ENCODE measurements at regions not wholly inside any gene's neighbourhood (a gene's known extent, or its start where the extent isn't known, plus 50 kb on each side); places are given as distances from the start of the nearest gene placed in this dataset.

DNA sequence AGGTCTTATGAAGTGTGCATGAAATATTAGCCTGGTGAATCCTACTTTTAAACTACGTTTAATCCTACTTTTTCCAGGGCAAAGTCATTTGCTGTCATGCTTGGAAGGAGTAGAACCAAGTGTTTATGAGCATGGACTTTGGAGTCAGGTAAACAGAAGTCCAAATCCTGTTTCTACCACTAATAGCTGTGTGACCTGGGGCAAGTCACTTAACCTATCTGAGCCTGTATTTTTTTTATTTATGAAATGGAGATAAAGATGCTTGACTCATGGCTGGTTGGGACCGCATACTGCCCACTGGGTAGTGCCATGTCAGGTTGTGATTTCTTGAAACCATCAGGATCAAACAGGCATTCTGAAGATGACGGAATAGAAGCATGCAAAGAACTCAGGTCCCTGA, 249.6 kb downstream of the BAMBI start:
- TF ChIP-seq, protein P1, sequence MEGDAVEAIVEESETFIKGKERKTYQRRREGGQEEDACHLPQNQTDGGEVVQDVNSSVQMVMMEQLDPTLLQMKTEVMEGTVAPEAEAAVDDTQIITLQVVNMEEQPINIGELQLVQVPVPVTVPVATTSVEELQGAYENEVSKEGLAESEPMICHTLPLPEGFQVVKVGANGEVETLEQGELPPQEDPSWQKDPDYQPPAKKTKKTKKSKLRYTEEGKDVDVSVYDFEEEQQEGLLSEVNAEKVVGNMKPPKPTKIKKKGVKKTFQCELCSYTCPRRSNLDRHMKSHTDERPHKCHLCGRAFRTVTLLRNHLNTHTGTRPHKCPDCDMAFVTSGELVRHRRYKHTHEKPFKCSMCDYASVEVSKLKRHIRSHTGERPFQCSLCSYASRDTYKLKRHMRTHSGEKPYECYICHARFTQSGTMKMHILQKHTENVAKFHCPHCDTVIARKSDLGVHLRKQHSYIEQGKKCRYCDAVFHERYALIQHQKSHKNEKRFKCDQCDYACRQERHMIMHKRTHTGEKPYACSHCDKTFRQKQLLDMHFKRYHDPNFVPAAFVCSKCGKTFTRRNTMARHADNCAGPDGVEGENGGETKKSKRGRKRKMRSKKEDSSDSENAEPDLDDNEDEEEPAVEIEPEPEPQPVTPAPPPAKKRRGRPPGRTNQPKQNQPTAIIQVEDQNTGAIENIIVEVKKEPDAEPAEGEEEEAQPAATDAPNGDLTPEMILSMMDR (IDR thresholded peaks at IDR 0.05), result no peak
- no peak for TF ChIP-seq EZH2phosphoT487 (IDR thresholded peaks at IDR 0.05)

Data from neural progenitor cell (in vitro differentiated cells).